Gastroesophageal sphincter (tissue), 3 donors: ENCODE measurements at regions not wholly inside any gene's neighbourhood (a gene's known extent, or its start where the extent isn't known, plus 50 kb on each side); places are given as distances from the start of the nearest gene placed in this dataset.

Experiments used
- CTCF ChIP-seq, 4 experiments: fragments of 200-600 bp in 2 of 4; fragments of 450-650 bp in 2 of 4; sonication (generic) in 1 of 4; IDR thresholded peaks; one replicate each; pipeline ENCODE4 v1.5.1; 2017 to 2019; ENCODE audit warnings: antibody characterized with exemption in 4 of 4, mild to moderate bottlenecking in 2 of 4, moderate library complexity in 2 of 4
- EP300 ChIP-seq: sonication (generic); formaldehyde crosslinking; IDR thresholded peaks from one replicate; pipeline ENCODE4 v1.6.1; 2017; ENCODE audit warnings: antibody characterized with exemption, mild to moderate bottlenecking
- POLR2A ChIP-seq, 2 donors: fragments of 450-650 bp; IDR thresholded peaks; one replicate each; pipeline ENCODE4 v1.6.1; 2017; ENCODE audit warnings: antibody characterized with exemption in 2 of 2, mild to moderate bottlenecking in 2 of 2, moderate library complexity in 1 of 2
- POLR2AphosphoS5 ChIP-seq: sonication (generic); formaldehyde crosslinking; IDR thresholded peaks from one replicate; pipeline ENCODE4 v1.6.1; 2017; ENCODE audit warnings: antibody characterized with exemption

DNA sequence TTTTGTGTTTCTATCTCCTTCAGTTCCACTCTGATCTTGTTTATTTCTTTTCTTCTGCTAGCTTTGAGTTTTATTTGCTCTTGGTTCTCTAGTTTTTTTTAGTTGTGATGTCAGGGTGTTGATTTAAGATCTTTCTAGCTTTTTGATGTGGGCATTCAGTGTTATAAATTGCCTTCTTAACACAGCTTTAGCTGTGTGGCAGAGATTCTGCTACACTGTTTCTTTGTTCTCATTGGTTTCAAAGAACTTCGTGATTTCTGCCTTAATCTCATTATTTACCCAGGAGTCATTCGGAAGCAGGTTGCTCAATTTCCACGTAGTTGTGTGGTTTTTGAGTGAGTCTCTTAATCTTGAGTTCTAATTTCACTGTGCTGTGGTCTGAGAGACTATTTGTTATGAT, 251.7 kb upstream of the HTR2A start:
- TF ChIP-seq CTCF (IDR thresholded peaks at IDR 0.05), result no peak
- no peak for TF ChIP-seq POLR2AphosphoS5
- no peak for TF ChIP-seq POLR2A (IDR thresholded peaks at IDR 0.05)
- no peak for TF ChIP-seq EP300
